ENCODE measurements at regions not wholly inside any gene's neighbourhood (a gene's known extent, or its start where the extent isn't known, plus 50 kb on each side); places are given as distances from the start of the nearest gene placed in this dataset.

DNA sequence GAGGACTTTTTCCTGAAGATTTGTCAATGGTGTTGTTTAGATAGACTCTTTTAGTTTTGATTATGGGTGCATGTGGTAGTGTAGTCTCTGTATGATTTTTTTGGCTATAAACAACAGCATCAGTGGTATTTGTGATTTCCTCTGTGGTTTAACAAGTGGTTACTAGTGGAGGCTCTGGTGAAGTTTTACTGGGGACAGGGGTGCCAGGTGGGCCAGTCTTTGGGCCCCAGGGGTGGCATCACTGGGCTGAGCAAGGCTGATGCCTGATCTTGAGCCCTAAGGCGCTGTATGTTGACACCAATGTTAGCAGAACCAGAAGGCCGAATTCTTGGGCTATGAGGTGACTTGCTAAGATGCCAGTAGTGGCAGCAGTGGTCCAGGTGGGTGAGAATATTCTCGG is 811.4 kb downstream of the DACH1 start:
- no peaks in the 10 kb centered on the region for H3K9me3 ChIP-seq (ENCODE audit: insufficient read depth, low read length, severe bottlenecking)
- H3K9ac ChIP-seq (ENCODE audit: low read depth, low read length) = no peak overlapping the region
- no peak overlapping the region for H2AFZ ChIP-seq (ENCODE audit: low read depth, low read length)
- no peak overlapping the region for H3K4me2 ChIP-seq (ENCODE audit: insufficient read depth, low read length)
- ATAC-seq (ENCODE audit: insufficient read depth, low read depth) (no peak), DNase-seq (no peak)
- no peaks in the 10 kb centered on the region for H3K36me3 ChIP-seq (ENCODE audit: insufficient read depth, low read length)
- no peaks in the 10 kb centered on the region for H3K4me1 ChIP-seq (ENCODE audit: insufficient read depth, low read length)
- H4K20me1 ChIP-seq (ENCODE audit: insufficient read depth, low read length) = no peaks in the 10 kb centered on the region
- TF ChIP-seq, protein P1, sequence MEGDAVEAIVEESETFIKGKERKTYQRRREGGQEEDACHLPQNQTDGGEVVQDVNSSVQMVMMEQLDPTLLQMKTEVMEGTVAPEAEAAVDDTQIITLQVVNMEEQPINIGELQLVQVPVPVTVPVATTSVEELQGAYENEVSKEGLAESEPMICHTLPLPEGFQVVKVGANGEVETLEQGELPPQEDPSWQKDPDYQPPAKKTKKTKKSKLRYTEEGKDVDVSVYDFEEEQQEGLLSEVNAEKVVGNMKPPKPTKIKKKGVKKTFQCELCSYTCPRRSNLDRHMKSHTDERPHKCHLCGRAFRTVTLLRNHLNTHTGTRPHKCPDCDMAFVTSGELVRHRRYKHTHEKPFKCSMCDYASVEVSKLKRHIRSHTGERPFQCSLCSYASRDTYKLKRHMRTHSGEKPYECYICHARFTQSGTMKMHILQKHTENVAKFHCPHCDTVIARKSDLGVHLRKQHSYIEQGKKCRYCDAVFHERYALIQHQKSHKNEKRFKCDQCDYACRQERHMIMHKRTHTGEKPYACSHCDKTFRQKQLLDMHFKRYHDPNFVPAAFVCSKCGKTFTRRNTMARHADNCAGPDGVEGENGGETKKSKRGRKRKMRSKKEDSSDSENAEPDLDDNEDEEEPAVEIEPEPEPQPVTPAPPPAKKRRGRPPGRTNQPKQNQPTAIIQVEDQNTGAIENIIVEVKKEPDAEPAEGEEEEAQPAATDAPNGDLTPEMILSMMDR (IDR thresholded peaks at IDR 0.05; ENCODE audit: borderline replicate concordance, extremely low read depth, low read length, poor library complexity, severe bottlenecking) = no peak
- TF ChIP-seq EZH2 (IDR thresholded peaks at IDR 0.05; ENCODE audit: borderline replicate concordance, low read depth, low read length, severe bottlenecking) = no peak
- no peaks in the 10 kb centered on the region for H3K79me2 ChIP-seq (ENCODE audit: insufficient read depth, low read length)
- no peaks in the 10 kb centered on the region for H3K27me3 ChIP-seq (ENCODE audit: insufficient read depth, low read length, poor library complexity)
- no peak overlapping the region for H3K27ac ChIP-seq (ENCODE audit: low read length)
- H3K4me3 ChIP-seq (ENCODE audit: low read depth in 1 of 2, low read length in 2 of 2) = no peak overlapping the region

DNA sequence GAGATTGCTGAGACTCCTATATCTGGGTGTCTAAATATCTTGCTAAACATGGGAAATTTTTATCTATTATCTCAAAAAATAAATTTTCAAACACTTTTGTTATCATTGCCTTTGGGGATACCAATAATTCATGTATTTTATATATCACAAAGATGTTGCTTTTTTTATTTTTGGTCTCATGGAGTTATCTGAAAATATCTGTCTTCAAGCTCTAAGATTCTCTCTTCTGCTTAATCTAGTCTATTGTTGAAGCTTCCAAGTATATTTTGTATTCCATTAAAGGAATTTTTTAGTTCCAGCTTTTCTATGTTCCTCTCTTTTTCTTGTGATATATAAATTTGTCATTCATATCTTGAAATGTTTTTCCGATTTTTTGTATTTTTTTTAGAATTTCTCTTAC is 812.0 kb downstream of the DACH1 start:
- no peaks in the 10 kb centered on the region for H3K9me3 ChIP-seq (ENCODE audit: insufficient read depth, low read length, severe bottlenecking)
- DNase-seq = no peak
- no peak for ATAC-seq (ENCODE audit: insufficient read depth, low read depth)

GRCh38 chr13:71054358-71054757 is 812.6 kb downstream of the DACH1 start:
- TF ChIP-seq, protein P1 (IDR thresholded peaks at IDR 0.05; ENCODE audit: borderline replicate concordance, extremely low read depth, low read length, poor library complexity, severe bottlenecking) = no peak
- no peak for TF ChIP-seq EZH2 (IDR thresholded peaks at IDR 0.05; ENCODE audit: borderline replicate concordance, low read depth, low read length, severe bottlenecking)
- ATAC-seq (ENCODE audit: insufficient read depth, low read depth) = no peak
- H4K20me1 ChIP-seq (ENCODE audit: insufficient read depth, low read length) = no peaks in the 10 kb centered on the region
- no peak overlapping the region for H3K4me2 ChIP-seq (ENCODE audit: insufficient read depth, low read length)
- no peaks in the 10 kb centered on the region for H3K36me3 ChIP-seq (ENCODE audit: insufficient read depth, low read length)
- H3K9me3 ChIP-seq (ENCODE audit: insufficient read depth, low read length, severe bottlenecking) = no peaks in the 10 kb centered on the region
- no peak for DNase-seq
- no peaks in the 10 kb centered on the region for H3K79me2 ChIP-seq (ENCODE audit: insufficient read depth, low read length)
- no peak overlapping the region for H2AFZ ChIP-seq (ENCODE audit: low read depth, low read length)
- H3K4me1 ChIP-seq (ENCODE audit: insufficient read depth, low read length) = no peaks in the 10 kb centered on the region
- H3K27me3 ChIP-seq (ENCODE audit: insufficient read depth, low read length, poor library complexity) = no peaks in the 10 kb centered on the region
- no peak overlapping the region for H3K9ac ChIP-seq (ENCODE audit: low read depth, low read length)
- no peak overlapping the region for H3K27ac ChIP-seq (ENCODE audit: low read length)
- no peak overlapping the region for H3K4me3 ChIP-seq (ENCODE audit: low read depth in 1 of 2, low read length in 2 of 2)

More for the DNA sequence above, 812.0 kb downstream of the DACH1 start:
- Histone ChIP-seq H3K36me3 (ENCODE audit: insufficient read depth, low read length) (no peaks in the 10 kb centered on the region), H3K4me1 (ENCODE audit: insufficient read depth, low read length) (no peaks in the 10 kb centered on the region), H3K27ac (ENCODE audit: low read length) (no peak overlapping the region), H4K20me1 (ENCODE audit: insufficient read depth, low read length) (no peaks in the 10 kb centered on the region), H3K27me3 (ENCODE audit: insufficient read depth, low read length, poor library complexity) (no peaks in the 10 kb centered on the region), H3K4me2 (ENCODE audit: insufficient read depth, low read length) (no peak overlapping the region), H3K9ac (ENCODE audit: low read depth, low read length) (no peak overlapping the region), H2AFZ (ENCODE audit: low read depth, low read length) (no peak overlapping the region), H3K79me2 (ENCODE audit: insufficient read depth, low read length) (no peaks in the 10 kb centered on the region), H3K4me3 (ENCODE audit: low read depth in 1 of 2, low read length in 2 of 2) (no peak overlapping the region)
- no peak for TF ChIP-seq EZH2 (IDR thresholded peaks at IDR 0.05; ENCODE audit: borderline replicate concordance, low read depth, low read length, severe bottlenecking)
- TF ChIP-seq, protein P1 (IDR thresholded peaks at IDR 0.05; ENCODE audit: borderline replicate concordance, extremely low read depth, low read length, poor library complexity, severe bottlenecking) = no peak

DNA sequence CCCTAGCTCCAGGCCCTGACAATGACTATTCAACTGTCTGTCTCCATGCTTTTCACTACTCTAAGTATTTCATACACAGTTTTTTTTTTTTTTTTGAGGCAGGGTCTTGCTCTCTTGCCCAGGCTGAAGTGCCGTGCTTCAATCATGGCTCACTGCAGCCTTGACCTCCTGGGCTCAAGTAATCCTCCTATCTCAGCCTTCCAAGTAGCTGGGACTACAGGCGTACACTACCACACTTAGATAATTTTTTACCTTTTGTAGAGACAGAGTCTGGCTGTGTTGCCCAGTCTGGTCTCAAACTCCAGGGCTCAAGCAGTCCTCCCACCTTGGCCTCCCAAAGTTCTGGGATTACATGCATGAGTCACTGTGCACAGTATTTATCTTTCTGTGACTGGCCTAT is 815.4 kb downstream of the DACH1 start:
- no peak overlapping the region for H3K27ac ChIP-seq (ENCODE audit: low read length)
- ATAC-seq (ENCODE audit: insufficient read depth, low read depth) = no peak
- DNase-seq = no peak
- H3K4me2 ChIP-seq (ENCODE audit: insufficient read depth, low read length) = no peak overlapping the region
- no peaks in the 10 kb centered on the region for H3K36me3 ChIP-seq (ENCODE audit: insufficient read depth, low read length)
- H3K27me3 ChIP-seq (ENCODE audit: insufficient read depth, low read length, poor library complexity) = no peaks in the 10 kb centered on the region
- H2AFZ ChIP-seq (ENCODE audit: low read depth, low read length) = no peak overlapping the region
- no peaks in the 10 kb centered on the region for H3K4me1 ChIP-seq (ENCODE audit: insufficient read depth, low read length)
- H3K4me3 ChIP-seq (ENCODE audit: low read depth in 1 of 2, low read length in 2 of 2) = no peak overlapping the region
- H3K79me2 ChIP-seq (ENCODE audit: insufficient read depth, low read length) = no peaks in the 10 kb centered on the region
- H3K9me3 ChIP-seq (ENCODE audit: insufficient read depth, low read length, severe bottlenecking) = no peaks in the 10 kb centered on the region
- no peaks in the 10 kb centered on the region for H4K20me1 ChIP-seq (ENCODE audit: insufficient read depth, low read length)
- TF ChIP-seq, protein P1 (IDR thresholded peaks at IDR 0.05; ENCODE audit: borderline replicate concordance, extremely low read depth, low read length, poor library complexity, severe bottlenecking) = no peak
- no peak for TF ChIP-seq EZH2 (IDR thresholded peaks at IDR 0.05; ENCODE audit: borderline replicate concordance, low read depth, low read length, severe bottlenecking)
- H3K9ac ChIP-seq (ENCODE audit: low read depth, low read length) = no peak overlapping the region

All from DND-41 (cell line).